HEK293T (cell line): ENCODE measurements at regions not wholly inside any gene's neighbourhood (a gene's known extent, or its start where the extent isn't known, plus 50 kb on each side); places are given as distances from the start of the nearest gene placed in this dataset.

Experiments used
- ELF4 ChIP-seq: fragments of 450-650 bp; IDR thresholded peaks from 2 replicates; pipeline ENCODE4 v1.6.1; 2017; ENCODE audit warnings: antibody characterized with exemption
- FOXA1 ChIP-seq: fragments of 450-650 bp; IDR thresholded peaks from 2 replicates; pipeline ENCODE4 v1.6.1; 2016; ENCODE audit warnings: mild to moderate bottlenecking
- FOXM1 ChIP-seq: fragments of 450-650 bp; IDR thresholded peaks from 2 replicates; pipeline ENCODE4 v1.6.1; 2017; ENCODE audit warnings: mild to moderate bottlenecking, borderline replicate concordance
- HDGF ChIP-seq: fragments of 450-650 bp; IDR thresholded peaks from 2 replicates; pipeline ENCODE4 v1.6.1; 2017; ENCODE audit warnings: antibody characterized with exemption, borderline replicate concordance
- L3MBTL2 ChIP-seq: fragments of 450-650 bp; conservative IDR thresholded peaks from 2 replicates; pipeline ENCODE4 v1.6.1; 2016; ENCODE audit warnings: mild to moderate bottlenecking
- NFRKB ChIP-seq: fragments of 450-650 bp; IDR thresholded peaks from 2 replicates; pipeline ENCODE4 v1.6.1; 2016; ENCODE audit warnings: mild to moderate bottlenecking, moderate library complexity
- SP1 ChIP-seq: fragments of 450-650 bp; IDR thresholded peaks from 2 replicates; pipeline ENCODE4 v1.6.1; 2017
- SUZ12 ChIP-seq: fragments of 450-650 bp; IDR thresholded peaks from 2 replicates; pipeline ENCODE4 v1.6.1; 2016; ENCODE audit warnings: mild to moderate bottlenecking
- TARDBP ChIP-seq: fragments of 450-650 bp; IDR thresholded peaks from 2 replicates; pipeline ENCODE4 v1.6.1; 2016
- TF ChIP-seq, protein P1 (sequence below): fragments of 450-650 bp; IDR thresholded peaks from 2 replicates; pipeline ENCODE4 v1.6.1; 2016

DNA sequence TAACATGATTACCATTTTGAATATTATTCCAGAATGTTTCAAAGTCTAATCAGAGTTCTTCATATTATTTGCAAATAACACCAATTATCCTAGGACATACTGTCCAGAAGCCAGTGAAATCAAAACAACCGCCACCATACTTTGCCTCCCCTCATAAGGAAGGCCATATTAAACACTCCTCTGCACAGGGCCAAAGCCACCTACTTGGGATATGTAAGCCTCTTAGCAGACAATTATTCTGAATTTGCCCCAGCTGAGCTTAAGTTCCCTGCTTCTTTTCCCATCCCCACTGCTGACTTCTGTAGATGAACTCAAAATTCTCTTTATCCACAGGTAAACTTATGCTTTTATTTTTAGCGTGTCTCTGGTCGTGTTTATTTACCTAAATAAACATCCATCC lies 374.0 kb downstream of the KIF2B start:
- TF ChIP-seq SP1 (no peak), FOXA1 (no peak), L3MBTL2 (no peak), FOXM1 (no peak), TARDBP (no peak), NFRKB (no peak), HDGF (no peak), SUZ12 (no peak), ELF4 (no peak)
- TF ChIP-seq, protein P1, sequence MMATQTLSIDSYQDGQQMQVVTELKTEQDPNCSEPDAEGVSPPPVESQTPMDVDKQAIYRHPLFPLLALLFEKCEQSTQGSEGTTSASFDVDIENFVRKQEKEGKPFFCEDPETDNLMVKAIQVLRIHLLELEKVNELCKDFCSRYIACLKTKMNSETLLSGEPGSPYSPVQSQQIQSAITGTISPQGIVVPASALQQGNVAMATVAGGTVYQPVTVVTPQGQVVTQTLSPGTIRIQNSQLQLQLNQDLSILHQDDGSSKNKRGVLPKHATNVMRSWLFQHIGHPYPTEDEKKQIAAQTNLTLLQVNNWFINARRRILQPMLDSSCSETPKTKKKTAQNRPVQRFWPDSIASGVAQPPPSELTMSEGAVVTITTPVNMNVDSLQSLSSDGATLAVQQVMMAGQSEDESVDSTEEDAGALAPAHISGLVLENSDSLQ: no peak
